ENCODE measurements at regions not wholly inside any gene's neighbourhood (a gene's known extent, or its start where the extent isn't known, plus 50 kb on each side); places are given as distances from the start of the nearest gene placed in this dataset.

DNA sequence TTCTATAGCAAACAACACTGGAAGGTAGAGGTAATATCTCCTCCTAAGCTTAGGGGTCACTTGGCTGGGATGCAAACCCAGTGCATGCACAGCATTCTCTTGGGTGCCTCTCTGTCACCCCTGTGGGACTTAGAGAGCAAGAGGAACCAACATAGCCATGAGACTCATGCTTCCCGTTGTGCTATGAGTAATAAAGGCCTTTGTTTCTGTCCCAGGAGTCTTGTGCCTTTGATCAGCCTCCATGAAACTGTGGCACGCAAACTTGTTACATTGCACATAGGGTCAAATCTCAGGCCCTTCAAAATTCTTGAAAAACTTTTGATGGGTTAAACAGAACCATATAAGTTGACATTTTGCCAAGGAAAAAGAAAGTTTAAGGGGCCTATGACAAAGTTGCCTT is 272.8 kb downstream of the TAF11L14 start:
- Histone ChIP-seq H3K27ac (no peak overlapping the region), H3K79me2 (no peaks in the 10 kb centered on the region), H2AFZ (no peak overlapping the region), H3K4me2 (ENCODE audit: low read length) (no peak overlapping the region), H3K27me3 (ENCODE audit: control insufficient read depth, insufficient read depth, low read length) (no peaks in the 10 kb centered on the region), H3K36me3 (ENCODE audit: control insufficient read depth, insufficient read depth, low read length) (no peaks in the 10 kb centered on the region), H3K4me1 (no peaks in the 10 kb centered on the region), H3K9me3 (ENCODE audit: control insufficient read depth, low read length) (no peaks in the 10 kb centered on the region), H3K9ac (no peak overlapping the region), H3K4me3 (ENCODE audit: low read depth, low read length) (no peak overlapping the region)
- TF ChIP-seq, protein P1, sequence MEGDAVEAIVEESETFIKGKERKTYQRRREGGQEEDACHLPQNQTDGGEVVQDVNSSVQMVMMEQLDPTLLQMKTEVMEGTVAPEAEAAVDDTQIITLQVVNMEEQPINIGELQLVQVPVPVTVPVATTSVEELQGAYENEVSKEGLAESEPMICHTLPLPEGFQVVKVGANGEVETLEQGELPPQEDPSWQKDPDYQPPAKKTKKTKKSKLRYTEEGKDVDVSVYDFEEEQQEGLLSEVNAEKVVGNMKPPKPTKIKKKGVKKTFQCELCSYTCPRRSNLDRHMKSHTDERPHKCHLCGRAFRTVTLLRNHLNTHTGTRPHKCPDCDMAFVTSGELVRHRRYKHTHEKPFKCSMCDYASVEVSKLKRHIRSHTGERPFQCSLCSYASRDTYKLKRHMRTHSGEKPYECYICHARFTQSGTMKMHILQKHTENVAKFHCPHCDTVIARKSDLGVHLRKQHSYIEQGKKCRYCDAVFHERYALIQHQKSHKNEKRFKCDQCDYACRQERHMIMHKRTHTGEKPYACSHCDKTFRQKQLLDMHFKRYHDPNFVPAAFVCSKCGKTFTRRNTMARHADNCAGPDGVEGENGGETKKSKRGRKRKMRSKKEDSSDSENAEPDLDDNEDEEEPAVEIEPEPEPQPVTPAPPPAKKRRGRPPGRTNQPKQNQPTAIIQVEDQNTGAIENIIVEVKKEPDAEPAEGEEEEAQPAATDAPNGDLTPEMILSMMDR (IDR thresholded peaks at IDR 0.05), result no peak

DNA sequence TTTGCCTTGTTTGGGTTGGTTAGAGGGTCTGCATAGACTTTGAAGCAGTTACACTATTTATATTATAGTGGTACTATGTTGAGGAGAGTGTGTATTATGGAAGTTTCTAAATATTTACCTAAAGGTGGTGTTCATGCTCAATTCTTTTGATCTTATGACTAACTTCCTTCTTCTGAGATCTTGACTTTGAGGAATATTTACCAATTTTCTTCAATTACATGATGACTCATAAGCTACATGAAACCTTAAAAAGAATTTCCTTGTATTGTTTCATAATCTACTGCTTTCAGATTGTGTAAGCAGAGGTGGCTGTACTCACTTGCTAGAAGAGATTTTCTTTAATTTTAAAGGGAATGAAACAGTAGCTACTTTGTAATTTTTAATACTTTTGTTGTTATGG is 276.1 kb downstream of the TAF11L14 start:
- TF ChIP-seq, protein P1 (IDR thresholded peaks at IDR 0.05), result no peak

DNA sequence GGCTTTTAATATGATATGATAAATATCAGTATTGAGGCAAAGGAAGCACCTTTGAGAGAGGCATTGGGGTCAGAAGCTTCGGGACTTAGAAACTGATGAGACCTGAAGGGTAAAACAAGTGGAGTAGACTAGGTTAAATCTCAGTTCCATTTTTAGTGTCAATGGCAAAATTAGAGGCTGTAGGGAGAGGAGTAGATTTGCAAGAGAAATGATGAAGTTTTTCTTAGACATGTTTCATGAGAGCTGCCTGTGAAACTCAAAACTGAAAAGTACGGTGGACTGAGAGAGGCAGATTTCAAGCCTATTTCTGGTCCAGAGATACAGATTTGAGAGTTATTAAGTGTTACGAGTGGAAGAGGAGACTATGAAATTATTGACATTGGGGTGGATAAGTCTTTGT is 278.5 kb downstream of the TAF11L14 start:
- Histone ChIP-seq H3K9ac (no peak overlapping the region), H3K9me3 (ENCODE audit: control insufficient read depth, low read length) (no peaks in the 10 kb centered on the region)

More for the DNA sequence above, 276.1 kb downstream of the TAF11L14 start:
- Histone ChIP-seq H3K4me2 (ENCODE audit: low read length) (no peak overlapping the region), H3K9ac (no peak overlapping the region), H3K36me3 (ENCODE audit: control insufficient read depth, insufficient read depth, low read length) (no peaks in the 10 kb centered on the region), H3K27ac (no peak overlapping the region), H3K9me3 (ENCODE audit: control insufficient read depth, low read length) (no peaks in the 10 kb centered on the region), H2AFZ (no peak overlapping the region), H3K79me2 (no peaks in the 10 kb centered on the region), H3K4me1 (no peaks in the 10 kb centered on the region), H3K4me3 (ENCODE audit: low read depth, low read length) (no peak overlapping the region), H3K27me3 (ENCODE audit: control insufficient read depth, insufficient read depth, low read length) (no peaks in the 10 kb centered on the region)

GRCh38 chr5:17916446-17916845 is 282.2 kb downstream of the TAF11L14 start:
- H2AFZ ChIP-seq, result no peak overlapping the region
- H3K4me1 ChIP-seq, result no peaks in the 10 kb centered on the region
- H3K27ac ChIP-seq, result no peak overlapping the region
- TF ChIP-seq, protein P1 (IDR thresholded peaks at IDR 0.05), result no peak
- no peak overlapping the region for H3K4me3 ChIP-seq (ENCODE audit: low read depth, low read length)
- no peaks in the 10 kb centered on the region for H3K79me2 ChIP-seq
- no peak overlapping the region for H3K9ac ChIP-seq
- H3K4me2 ChIP-seq (ENCODE audit: low read length), result no peak overlapping the region
- H3K27me3 ChIP-seq (ENCODE audit: control insufficient read depth, insufficient read depth, low read length), result no peaks in the 10 kb centered on the region
- H3K9me3 ChIP-seq (ENCODE audit: control insufficient read depth, low read length), result no peaks in the 10 kb centered on the region
- H3K36me3 ChIP-seq (ENCODE audit: control insufficient read depth, insufficient read depth, low read length), result no peaks in the 10 kb centered on the region

More for the DNA sequence above, 278.5 kb downstream of the TAF11L14 start:
- Histone ChIP-seq H3K4me1 (no peaks in the 10 kb centered on the region), H3K27me3 (ENCODE audit: control insufficient read depth, insufficient read depth, low read length) (no peaks in the 10 kb centered on the region), H3K79me2 (no peaks in the 10 kb centered on the region), H3K4me2 (ENCODE audit: low read length) (no peak overlapping the region), H3K36me3 (ENCODE audit: control insufficient read depth, insufficient read depth, low read length) (no peaks in the 10 kb centered on the region), H2AFZ (no peak overlapping the region), H3K4me3 (ENCODE audit: low read depth, low read length) (no peak overlapping the region), H3K27ac (no peak overlapping the region)
- TF ChIP-seq, protein P1 (IDR thresholded peaks at IDR 0.05), result no peak

GRCh38 chr5:17917465-17917864 is 283.2 kb downstream of the TAF11L14 start:
- Histone ChIP-seq H3K36me3 (ENCODE audit: control insufficient read depth, insufficient read depth, low read length) (no peaks in the 10 kb centered on the region), H2AFZ (no peak overlapping the region), H3K79me2 (no peaks in the 10 kb centered on the region), H3K9ac (no peak overlapping the region), H3K4me2 (ENCODE audit: low read length) (no peak overlapping the region), H3K4me1 (no peaks in the 10 kb centered on the region), H3K4me3 (ENCODE audit: low read depth, low read length) (no peak overlapping the region), H3K27me3 (ENCODE audit: control insufficient read depth, insufficient read depth, low read length) (no peaks in the 10 kb centered on the region), H3K27ac (no peak overlapping the region), H3K9me3 (ENCODE audit: control insufficient read depth, low read length) (no peaks in the 10 kb centered on the region)
- TF ChIP-seq, protein P1 (IDR thresholded peaks at IDR 0.05), result no peak
